ENCODE measurements at regions not wholly inside any gene's neighbourhood (a gene's known extent, or its start where the extent isn't known, plus 50 kb on each side); places are given as distances from the start of the nearest gene placed in this dataset.

DNA sequence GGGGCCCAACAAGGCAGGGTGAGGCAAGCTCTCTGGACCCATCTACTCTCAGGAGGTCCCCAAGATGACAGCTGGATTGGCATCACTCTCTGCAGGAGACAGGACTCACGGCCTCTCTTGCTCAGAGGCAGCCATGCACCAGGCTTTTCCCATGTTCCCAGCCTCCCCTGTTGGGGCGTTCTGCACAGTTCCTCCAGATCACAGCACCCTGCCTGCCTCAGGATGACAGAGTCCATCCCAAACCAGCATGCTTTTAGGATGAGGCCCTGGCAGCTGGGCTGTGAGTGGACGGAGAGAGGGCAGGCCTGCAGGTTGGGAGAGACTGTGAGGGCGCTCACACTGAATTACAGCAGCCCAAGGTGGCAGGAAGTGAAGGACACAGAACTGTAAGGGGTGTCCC lies 143.2 kb upstream of the MLN start:
- Histone ChIP-seq H3K4me1 (no peaks in the 10 kb centered on the region), H3K27me3 (no peaks in the 10 kb centered on the region), H3K9me3 (no peaks in the 10 kb centered on the region), H3K4me3 (no peak overlapping the region), H3K27ac (no peak overlapping the region), H3K36me3 (no peaks in the 10 kb centered on the region), H3K9ac (ENCODE audit: low read depth in 2 of 2, low read length in 2 of 2) (no peak overlapping the region)
- no peak for TF ChIP-seq CTCF (IDR thresholded peaks at IDR 0.05)
- intact Hi-C loops (cut with DNase I) = no loop called here
- DNase-seq = no peak

DNA sequence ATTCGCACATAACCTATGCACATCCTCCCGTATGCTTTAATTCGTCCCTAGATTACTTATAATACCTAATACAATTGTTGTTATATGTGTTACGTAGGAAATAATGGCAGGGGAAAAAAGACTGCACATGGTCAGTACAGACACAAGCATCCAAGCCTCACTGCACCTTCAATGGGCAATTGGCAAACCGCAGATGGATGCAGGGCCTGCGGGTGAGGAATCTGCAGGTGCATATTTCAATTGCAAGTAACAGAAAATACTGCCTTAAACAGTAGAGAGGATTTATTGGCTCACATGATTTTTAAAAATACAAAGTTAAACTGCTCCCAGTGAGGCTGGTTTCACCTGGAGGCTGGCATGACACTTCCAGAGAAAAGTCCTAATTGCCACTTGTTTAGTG lies 142.1 kb upstream of the MLN start:
- H3K27ac ChIP-seq = no peak overlapping the region
- DNase-seq = no peak
- no peak overlapping the region for H3K9ac ChIP-seq (ENCODE audit: low read depth in 2 of 2, low read length in 2 of 2)
- no peak for TF ChIP-seq CTCF (IDR thresholded peaks at IDR 0.05)
- no peaks in the 10 kb centered on the region for H3K27me3 ChIP-seq
- H3K9me3 ChIP-seq = no peaks in the 10 kb centered on the region
- no peaks in the 10 kb centered on the region for H3K36me3 ChIP-seq
- intact Hi-C loops (cut with DNase I) = no loop called here
- H3K4me1 ChIP-seq = no peaks in the 10 kb centered on the region
- H3K4me3 ChIP-seq = no peak overlapping the region

DNA sequence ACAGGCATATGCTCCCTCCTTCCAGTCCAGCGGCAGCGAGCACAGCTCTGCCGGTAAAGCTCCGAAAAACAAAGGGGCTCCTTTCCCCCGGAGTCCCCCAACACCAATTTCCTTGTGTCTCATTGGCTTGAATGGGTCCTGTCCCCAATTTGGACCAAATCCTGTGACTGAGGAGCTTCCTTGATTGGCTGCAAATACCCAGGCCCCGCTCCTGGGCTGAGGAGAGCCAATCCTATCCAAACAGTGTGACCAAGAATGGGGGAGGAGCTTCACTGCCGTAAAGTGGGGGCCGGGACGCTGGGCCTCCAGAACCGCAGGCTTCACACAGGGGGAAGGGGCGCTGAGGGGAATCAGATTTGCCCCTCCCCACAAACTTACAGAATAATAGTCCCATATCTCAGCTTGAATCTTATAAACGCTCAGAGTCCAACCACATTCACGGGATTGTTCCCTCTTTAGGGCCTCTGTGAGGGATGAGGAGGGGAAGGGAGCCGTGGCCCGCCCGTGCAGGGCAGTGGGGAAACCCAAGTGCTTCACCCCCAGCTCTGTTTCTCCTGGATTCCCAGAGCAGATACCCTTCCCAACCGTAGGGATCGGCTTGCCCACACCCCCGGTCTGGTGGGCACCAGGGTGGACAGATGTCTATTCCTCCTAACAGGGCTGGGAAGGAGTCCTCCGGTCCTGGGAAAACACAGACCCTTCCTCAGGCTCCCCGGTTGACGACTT lies 141.0 kb upstream of the MLN start:
- H3K36me3 ChIP-seq = no peaks in the 10 kb centered on the region
- H3K9ac ChIP-seq (ENCODE audit: low read depth in 2 of 2, low read length in 2 of 2) = no peak overlapping the region
- intact Hi-C loops (cut with DNase I) = no loop called here
- no peaks in the 10 kb centered on the region for H3K4me1 ChIP-seq
- no peak for TF ChIP-seq CTCF (IDR thresholded peaks at IDR 0.05)
- H3K27me3 ChIP-seq = no peaks in the 10 kb centered on the region
- no peak overlapping the region for H3K4me3 ChIP-seq
- no peaks in the 10 kb centered on the region for H3K9me3 ChIP-seq
- no peak for DNase-seq
- H3K27ac ChIP-seq = no peak overlapping the region

- Histone ChIP-seq H3K9me3 (no peaks in the 10 kb centered on the region), H3K4me3 (no peak overlapping the region), H3K36me3 (no peaks in the 10 kb centered on the region), H3K27ac (no peak overlapping the region), H3K27me3 (no peaks in the 10 kb centered on the region), H3K9ac (ENCODE audit: low read depth in 2 of 2, low read length in 2 of 2) (no peak overlapping the region), H3K4me1 (no peaks in the 10 kb centered on the region)
- intact Hi-C loops (cut with DNase I) = no loop called here
- no peak for DNase-seq
- no peak for TF ChIP-seq CTCF (IDR thresholded peaks at IDR 0.05)
Observed at GRCh38 chr6:33936886-33937285, 133.1 kb upstream of the MLN start.

DNA sequence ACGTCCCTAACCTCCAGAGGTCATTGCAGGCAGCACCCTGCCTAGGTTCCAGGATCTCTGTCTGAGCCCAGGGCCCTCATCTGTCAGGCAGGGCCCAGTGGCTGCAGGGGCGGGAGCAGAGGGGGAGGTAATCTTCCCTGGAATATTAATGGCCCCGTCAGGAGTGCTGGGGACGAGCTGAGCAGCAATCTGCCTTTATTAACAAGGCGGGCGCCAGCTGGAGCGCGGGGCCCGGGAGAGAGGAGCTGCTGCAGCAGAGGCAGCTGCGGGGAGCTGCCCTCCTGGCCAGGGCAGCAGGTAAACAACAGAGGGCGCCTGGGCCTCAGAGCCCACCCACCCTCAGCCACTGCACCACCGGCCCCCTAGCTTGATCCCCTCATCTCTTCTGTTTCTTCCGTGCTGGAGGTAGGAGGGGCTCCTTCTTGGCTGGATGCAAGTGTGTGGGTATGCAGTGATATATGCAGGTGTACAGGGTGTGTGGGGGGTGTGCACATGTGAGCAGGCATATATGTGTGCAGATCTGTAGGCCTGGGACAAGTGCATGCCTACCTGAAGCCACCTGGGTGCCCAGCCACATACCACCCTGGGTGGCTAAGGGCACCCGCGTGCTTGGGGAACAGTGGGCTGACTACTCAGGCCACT lies 131.8 kb upstream of the MLN start:
- Histone ChIP-seq H3K27ac (no peak overlapping the region), H3K9me3 (no peaks in the 10 kb centered on the region), H3K9ac (ENCODE audit: low read depth in 2 of 2, low read length in 2 of 2) (no peak overlapping the region), H3K4me1 (no peaks in the 10 kb centered on the region), H3K36me3 (no peaks in the 10 kb centered on the region), H3K4me3 (no peak overlapping the region), H3K27me3 (no peaks in the 10 kb centered on the region)
- no peak for TF ChIP-seq CTCF (IDR thresholded peaks at IDR 0.05)
- intact Hi-C loops (cut with DNase I) = no loop called here
- DNase-seq = no peak
